SKM-1 (cell line): ENCODE measurements at regions not wholly inside any gene's neighbourhood (a gene's known extent, or its start where the extent isn't known, plus 50 kb on each side); places are given as distances from the start of the nearest gene placed in this dataset.

Source experiments
- DNase-seq: peaks from one replicate; lab custom pipeline; 2025; ENCODE audit not compliant: unreplicated experiment; lab: John Stamatoyannopoulos, UW

GRCh38 chr5:87885758-87886157 lies 382.9 kb downstream of the TMEM161B start:
- no peak for DNase-seq

- no peak for DNase-seq
Measured at GRCh38 chr5:87877495-87877894, 391.1 kb downstream of the TMEM161B start.

- DNase-seq = no peak
Measured at GRCh38 chr5:87877023-87877422, 391.6 kb downstream of the TMEM161B start.

GRCh38 chr5:87876616-87877015 lies 392.0 kb downstream of the TMEM161B start:
- DNase-seq = no peak

- DNase-seq = no peak
Measured at GRCh38 chr5:87872986-87873385, 395.7 kb downstream of the TMEM161B start.

GRCh38 chr5:87868792-87869191 lies 399.9 kb downstream of the TMEM161B start:
- no peak for DNase-seq

- DNase-seq = no peak
Measured at GRCh38 chr5:87867281-87867680, 401.4 kb downstream of the TMEM161B start.

GRCh38 chr5:87853541-87853940 lies 415.1 kb downstream of the TMEM161B start:
- no peak for DNase-seq

GRCh38 chr5:87851603-87852002 lies 417.0 kb downstream of the TMEM161B start:
- no peak for DNase-seq

GRCh38 chr5:87850843-87851242 lies 417.8 kb downstream of the TMEM161B start:
- no peak for DNase-seq

GRCh38 chr5:87845734-87846133 lies 422.9 kb downstream of the TMEM161B start:
- no peak for DNase-seq

- no peak for DNase-seq
Measured at GRCh38 chr5:87844866-87845265, 423.8 kb downstream of the TMEM161B start.

- DNase-seq = no peak
Measured at GRCh38 chr5:87844449-87844848, 424.2 kb downstream of the TMEM161B start.

- no peak for DNase-seq
Measured at GRCh38 chr5:87836696-87837095, 424.0 kb upstream of the CCNH start.

- no peak for DNase-seq
Measured at GRCh38 chr5:87831499-87831898, 418.8 kb upstream of the CCNH start.

- DNase-seq = no peak
Measured at GRCh38 chr5:87829217-87829551, 416.5 kb upstream of the CCNH start.

GRCh38 chr5:87828545-87829216 lies 416.0 kb upstream of the CCNH start:
- no peak for DNase-seq

GRCh38 chr5:87827539-87827938 lies 414.8 kb upstream of the CCNH start:
- DNase-seq = no peak

- DNase-seq = no peak
Measured at GRCh38 chr5:87826507-87826906, 413.8 kb upstream of the CCNH start.

GRCh38 chr5:87825583-87825982 lies 412.9 kb upstream of the CCNH start:
- DNase-seq = no peak

GRCh38 chr5:87807783-87808182 lies 395.1 kb upstream of the CCNH start:
- no peak for DNase-seq

- no peak for DNase-seq
Measured at GRCh38 chr5:87803352-87803751, 390.6 kb upstream of the CCNH start.

- no peak for DNase-seq
Measured at GRCh38 chr5:87791869-87792268, 379.1 kb upstream of the CCNH start.

GRCh38 chr5:87788416-87788815 lies 375.7 kb upstream of the CCNH start:
- no peak for DNase-seq
